HG02852 (cell line): ENCODE measurements at regions not wholly inside any gene's neighbourhood (a gene's known extent, or its start where the extent isn't known, plus 50 kb on each side); places are given as distances from the start of the nearest gene placed in this dataset.

Experiments
- ATAC-seq: cut with Tn5 transposase; IDR thresholded peaks from one replicate; pipeline ENCODE4 v1.9.1; 2021; ENCODE audit warnings: mild to moderate bottlenecking, moderate library complexity; ENCODE audit not compliant: unreplicated experiment

DNA sequence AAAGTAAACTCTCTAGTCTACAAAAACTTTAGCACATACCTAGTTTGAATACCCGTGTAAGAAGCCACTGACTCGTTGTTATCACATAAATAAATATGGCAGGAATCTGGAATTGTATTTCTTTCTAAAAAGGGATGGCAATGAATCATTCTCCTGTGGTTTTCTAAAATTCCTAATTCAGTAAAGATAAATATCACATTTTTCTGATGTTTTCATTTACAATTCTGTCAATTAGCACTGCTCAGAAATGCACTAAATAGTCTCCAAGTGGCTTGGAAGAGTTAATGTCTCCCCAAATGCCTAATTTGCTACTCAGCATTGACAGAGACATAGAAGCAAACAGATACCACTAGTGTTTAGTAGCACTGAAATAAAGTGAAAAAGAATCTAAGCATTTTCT, 547.7 kb upstream of the SLITRK1 start:
- ATAC-seq, result no peak

- ATAC-seq, result no peak
Measured at GRCh38 chr13:84418041-84418440, 535.8 kb upstream of the SLITRK1 start.

DNA sequence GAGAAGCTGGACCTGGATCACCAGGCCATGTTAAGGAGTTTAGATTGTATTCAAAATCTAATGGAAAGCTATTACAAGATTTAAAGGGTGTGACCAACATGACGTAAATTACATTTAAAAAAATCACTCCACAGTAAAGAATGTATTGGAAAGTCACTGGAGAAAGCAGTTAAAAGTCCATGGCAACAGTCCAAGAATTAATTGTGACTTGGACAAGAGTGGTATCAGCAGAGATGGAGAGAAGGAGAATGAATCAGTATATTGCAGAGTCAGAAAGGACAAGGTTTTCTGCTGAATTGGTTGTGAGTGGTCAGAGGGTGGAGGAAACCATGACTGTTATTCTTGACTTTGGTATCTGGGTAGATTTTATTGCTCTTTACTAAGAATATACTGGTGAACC, 535.1 kb upstream of the SLITRK1 start:
- ATAC-seq, result no peak

- ATAC-seq, result no peak
Measured at GRCh38 chr13:84413016-84413415, 530.7 kb upstream of the SLITRK1 start.

DNA sequence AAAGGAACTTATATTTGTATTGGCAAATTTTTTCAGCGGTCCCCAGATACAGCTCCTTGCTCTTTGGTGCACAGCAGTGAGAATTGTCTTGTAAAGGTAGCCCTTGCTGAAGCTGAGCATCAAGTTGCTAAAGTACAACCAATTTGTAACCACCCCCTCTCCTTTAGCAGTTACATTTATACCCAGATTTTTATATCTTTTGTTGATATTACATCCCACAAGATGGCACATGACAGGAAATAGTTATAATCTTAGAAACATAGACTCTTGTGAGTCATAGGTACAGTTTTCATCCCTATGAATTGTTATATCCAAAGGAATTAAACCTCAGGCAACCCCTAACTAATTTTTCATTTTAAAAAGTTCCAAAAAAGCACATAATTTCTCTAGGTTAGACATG, 523.0 kb upstream of the SLITRK1 start:
- ATAC-seq, result no peak

GRCh38 chr13:84400706-84401105, 518.4 kb upstream of the SLITRK1 start:
- no peak for ATAC-seq

DNA sequence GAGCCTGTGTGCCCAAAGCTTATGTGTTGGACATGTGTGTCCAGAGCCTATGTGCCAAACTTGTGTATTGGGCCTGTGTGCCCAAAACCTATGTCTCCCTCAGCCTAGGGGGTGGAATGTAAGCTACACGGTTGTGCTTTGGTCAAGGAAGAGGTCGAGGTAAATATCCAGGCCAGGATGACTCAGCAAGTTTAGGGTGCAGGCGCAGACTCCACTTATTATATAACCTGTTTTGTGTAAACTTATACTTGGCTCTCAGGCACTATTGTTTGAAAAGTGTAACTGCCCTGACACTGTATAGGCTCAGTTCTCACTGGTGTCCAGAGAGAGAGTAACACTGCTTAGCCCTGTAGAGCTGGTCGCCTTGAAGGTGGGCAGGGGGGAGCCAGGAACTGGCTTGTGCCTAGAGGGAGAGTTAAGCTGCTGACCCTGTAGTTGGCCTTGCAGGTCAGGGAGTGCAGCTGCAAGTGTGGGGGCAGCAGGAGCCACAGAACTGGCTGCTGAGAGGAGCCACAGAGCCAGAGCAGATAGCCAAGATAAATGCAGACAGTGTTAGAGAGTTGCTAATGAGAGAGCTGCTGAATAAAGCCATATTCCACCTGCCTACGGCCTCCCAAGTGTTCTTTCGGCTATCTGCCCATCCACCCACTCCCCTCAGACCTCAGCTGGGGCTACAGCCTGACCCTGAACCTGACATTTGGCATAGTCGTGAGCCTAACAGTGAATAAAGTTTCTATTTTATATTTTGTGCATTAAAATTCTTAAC, 517.2 kb upstream of the SLITRK1 start:
- no peak for ATAC-seq

- no peak for ATAC-seq
Measured at GRCh38 chr13:84393981-84394625, 511.8 kb upstream of the SLITRK1 start.

GRCh38 chr13:84380866-84381265, 498.6 kb upstream of the SLITRK1 start:
- ATAC-seq, result no peak

GRCh38 chr13:84377106-84377505, 494.8 kb upstream of the SLITRK1 start:
- ATAC-seq, result no peak

GRCh38 chr13:84366506-84366905, 484.2 kb upstream of the SLITRK1 start:
- no peak for ATAC-seq

DNA sequence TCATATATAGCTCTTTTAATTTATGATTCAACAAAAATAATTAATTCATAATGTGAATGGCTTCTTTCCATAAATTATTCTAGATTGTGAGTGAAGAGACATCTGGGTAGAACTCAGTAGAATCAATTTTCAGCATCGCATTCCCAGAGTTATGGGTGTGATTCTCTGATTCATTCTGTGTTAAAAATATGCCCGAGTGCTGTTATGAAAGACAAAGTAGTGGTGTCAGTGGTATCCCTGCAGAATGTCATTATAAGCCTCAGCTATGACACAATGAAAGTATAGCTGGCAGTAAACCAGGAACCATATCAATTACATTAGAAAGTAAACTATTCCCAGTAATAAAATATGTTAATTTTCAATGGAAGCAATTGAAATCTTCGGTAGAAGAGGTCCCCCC, 480.5 kb upstream of the SLITRK1 start:
- no peak for ATAC-seq

DNA sequence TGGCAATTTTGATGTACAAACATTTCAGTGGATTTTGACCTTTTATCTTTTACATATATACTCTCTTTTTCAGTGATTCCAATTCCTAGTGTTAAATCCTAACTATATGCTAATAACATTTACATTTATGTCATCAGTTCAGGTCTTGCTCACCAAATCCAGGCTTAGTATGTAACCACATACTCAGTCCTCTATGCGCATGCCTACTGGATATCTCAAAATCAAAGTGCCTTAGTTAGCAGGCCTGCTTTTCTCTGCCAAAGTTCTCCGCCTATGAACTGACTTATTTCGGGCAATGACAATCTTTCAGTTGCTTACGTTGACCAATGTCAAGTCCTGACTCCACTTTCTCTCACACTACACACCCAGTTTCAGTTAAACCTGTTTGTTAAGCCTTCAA, 478.5 kb upstream of the SLITRK1 start:
- ATAC-seq, result no peak

DNA sequence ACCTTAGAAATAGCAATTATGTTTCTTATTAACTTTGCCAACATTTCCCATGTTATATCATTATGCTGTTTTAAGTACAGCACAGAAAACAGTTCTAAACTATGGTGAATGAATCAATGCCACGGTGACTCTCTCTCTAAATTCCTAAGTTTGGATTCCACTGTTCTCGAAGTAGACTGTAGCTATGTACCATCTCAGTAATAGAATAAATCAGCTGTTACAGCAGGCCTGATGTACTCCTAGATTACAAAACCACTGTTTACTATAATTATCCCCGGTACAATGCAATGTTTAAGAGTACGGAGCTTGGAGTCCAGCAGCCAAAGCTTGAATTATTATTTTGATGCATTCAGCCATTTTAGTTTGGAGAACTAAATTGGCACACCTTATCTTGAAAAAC, 476.3 kb upstream of the SLITRK1 start:
- no peak for ATAC-seq

- ATAC-seq, result no peak
Measured at GRCh38 chr13:84352946-84353345, 470.7 kb upstream of the SLITRK1 start.

GRCh38 chr13:84339456-84339855, 457.2 kb upstream of the SLITRK1 start:
- no peak for ATAC-seq

DNA sequence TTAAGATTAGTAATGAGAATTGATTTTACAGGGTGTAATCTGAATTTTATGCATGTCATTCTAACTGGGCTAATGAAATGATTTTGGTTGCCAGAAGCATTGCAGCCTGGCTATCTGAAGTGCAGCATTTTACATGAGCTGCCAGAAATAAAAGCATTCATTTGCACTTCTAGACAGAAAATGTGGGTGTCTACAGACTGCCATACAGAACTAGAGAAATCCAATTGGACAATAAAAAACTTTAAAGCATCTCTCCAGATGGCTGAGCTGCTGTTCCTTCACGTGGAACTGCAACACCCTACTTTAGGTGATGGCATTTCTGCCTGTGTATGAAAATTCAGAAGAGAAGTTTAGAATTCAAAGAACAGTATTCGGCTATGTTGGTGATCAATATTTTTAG, 450.1 kb upstream of the SLITRK1 start:
- ATAC-seq, result no peak

DNA sequence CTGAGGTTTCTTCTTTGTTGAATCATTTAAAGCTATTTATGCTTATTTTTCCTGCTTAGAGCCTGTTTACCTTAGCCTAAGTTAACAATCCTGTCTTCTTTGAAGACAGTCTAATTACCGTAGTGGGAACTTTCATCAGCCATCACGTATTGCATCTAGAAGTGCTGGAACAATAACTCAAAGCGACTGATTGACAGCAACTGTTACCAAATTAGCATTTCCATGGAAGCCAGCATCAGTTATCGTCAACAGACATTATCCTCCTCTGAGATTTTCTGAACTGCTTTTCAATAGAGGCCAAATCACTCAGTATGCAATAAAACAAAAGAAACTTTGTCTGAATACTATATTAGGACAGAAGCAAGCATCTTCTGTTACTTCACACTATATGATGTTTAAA, 433.3 kb upstream of the SLITRK1 start:
- no peak for ATAC-seq

DNA sequence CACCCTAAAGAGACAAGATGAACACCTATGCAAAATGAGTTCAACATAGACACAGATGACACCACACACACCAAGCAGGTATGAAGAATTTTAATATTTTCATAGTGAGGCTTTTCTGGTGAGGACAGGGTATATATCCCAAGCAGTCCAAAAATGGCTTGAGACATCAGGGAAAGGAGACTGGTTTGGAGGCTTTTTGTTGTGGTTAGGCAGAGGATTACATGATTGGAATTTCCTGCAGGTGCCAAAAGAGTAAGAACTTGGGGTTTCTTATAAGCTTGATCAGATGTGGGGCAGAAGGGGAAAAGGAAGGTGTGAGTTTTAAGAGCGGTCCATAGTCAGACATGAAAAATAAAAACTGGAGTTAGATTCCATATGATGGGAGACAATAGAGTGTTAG, 420.8 kb upstream of the SLITRK1 start:
- no peak for ATAC-seq

- ATAC-seq, result no peak
Measured at GRCh38 chr13:84297251-84297650, 415.0 kb upstream of the SLITRK1 start.

DNA sequence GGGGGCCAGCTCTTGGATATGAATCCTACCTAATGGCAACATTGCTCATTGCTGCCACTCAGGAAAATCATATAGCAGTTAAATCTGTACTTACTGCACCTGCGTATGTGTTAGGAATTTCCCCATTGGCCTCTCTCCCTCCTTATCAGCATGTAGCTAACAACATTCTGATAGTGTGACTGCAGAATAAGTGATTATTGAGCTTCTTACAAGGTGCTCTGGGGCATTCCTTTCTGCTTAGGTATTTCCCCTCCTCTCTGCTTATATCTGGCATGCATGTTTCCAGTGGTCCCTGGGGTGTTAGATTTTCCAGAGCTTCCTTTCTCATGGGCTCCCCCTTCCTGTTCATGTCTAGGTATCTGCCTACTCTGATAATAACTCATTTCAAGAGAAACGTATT, 414.1 kb upstream of the SLITRK1 start:
- no peak for ATAC-seq

GRCh38 chr13:84294576-84294975, 412.3 kb upstream of the SLITRK1 start:
- no peak for ATAC-seq

- ATAC-seq, result no peak
Measured at GRCh38 chr13:84290386-84290785, 408.1 kb upstream of the SLITRK1 start.
